Activated CD4-positive, alpha-beta T cell treated with anti-CD3 and anti-CD28 coated beads for 24 hours (primary cell): ENCODE measurements at regions not wholly inside any gene's neighbourhood (a gene's known extent, or its start where the extent isn't known, plus 50 kb on each side); places are given as distances from the start of the nearest gene placed in this dataset.
"Not testable (repeated sequence)": the region's sequence is repeated elsewhere in the genome, so short reads cannot be mapped to it uniquely, and the experiment has no call there.

Source experiments
- DNase-seq, 2 donors: peaks; one replicate each; pipeline ENCODE4 v3.0.0-alpha.2; 2020; ENCODE audit warnings: low read depth in 2 of 2

DNA sequence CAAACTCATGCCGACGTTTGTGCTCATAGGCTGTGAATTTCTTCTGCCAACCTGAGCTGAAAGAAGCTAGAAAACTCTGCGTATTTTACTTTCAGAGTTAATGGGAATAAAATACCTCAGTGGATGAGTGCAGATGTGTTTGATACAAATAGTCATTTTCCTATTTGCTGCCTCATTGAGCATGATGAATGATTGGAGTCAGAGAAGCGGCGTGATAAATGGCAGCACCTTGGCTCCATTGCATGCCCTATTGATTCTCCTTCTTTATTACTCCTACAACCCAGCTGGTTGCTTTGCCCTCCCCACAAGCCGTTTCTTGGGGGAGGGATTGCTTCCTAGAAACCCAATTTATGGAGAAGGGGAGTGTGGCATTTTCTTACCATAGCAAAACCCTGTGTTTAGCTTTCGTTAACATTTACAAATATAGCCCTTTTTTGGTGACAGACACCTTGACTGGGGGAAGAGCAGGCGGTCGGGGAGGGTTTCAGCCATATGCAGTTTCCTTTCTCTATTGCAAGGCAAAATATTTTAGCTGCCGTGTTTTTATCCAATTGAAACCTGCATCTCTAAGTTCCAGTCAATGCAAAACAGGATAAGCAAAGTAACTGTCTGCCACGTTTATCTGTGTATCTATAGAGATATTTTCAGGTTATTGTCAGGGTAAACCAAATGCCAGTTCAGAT, 93.1 kb upstream of the TBCA start:
- no peak for DNase-seq

DNA sequence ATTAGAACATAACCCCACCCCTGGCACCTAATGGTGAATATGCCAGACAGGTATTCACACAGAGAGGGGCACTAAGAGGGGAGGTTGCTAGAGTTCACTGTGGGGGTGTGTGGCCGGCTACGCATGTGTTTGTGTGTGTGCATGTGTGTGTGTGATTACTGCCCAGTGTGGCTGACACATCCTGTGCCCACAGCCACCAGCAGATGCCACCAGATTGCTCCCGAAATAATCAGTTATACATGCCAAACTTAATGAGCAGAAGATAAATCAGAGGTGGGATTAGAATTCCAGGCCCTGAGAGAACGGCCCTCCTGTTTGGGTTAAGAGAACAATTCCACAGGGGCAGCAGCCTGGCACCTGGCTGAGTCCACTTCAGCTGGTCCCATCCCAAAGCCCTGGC, 91.8 kb upstream of the TBCA start:
- no peak for DNase-seq

DNA sequence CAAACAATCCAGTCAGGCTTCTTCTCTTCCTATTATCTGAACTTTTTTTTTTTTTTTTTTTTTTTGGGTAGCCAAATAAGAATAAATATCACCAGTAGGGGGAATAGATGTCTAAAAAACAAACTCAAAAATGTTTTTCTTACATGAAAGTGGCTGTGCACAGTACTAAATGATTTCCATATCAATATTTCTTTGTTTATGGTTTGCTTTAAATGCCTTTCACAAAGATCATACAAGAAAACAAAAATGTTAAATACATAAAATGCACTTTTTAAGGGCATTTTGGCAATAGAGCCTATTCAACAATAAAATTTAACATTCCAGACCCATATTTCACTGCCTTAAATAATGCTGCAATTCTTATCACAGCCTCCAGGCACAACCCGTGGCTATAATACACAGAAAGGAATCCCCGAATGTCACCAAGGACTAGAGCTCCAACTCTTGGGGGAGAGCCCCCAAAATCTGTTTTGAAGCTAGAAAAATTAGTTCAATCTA, 91.1 kb upstream of the TBCA start:
- no peak for DNase-seq

GRCh38 chr5:77866198-77866597, 90.1 kb upstream of the TBCA start:
- no peak for DNase-seq

DNA sequence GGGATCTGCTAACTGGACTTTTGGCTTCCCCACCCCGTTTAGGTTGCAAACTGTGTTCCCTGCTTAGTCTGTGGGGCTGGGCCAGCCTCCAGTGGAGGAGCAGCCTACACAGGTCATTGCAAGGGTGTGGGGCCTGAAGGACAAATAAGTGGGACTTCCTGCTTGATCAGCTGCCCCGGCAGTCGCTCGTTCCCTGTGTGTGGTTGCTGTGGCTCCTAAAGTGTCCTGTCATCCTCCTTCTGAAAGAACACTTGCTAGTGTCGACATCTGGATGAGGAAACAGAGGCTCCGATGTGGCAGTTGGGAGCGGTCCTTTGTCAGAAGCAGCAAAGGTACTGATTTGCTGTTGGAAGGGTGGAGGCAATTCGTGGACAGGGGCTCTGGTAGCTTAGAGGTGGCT, 88.9 kb upstream of the TBCA start:
- no peak for DNase-seq

DNA sequence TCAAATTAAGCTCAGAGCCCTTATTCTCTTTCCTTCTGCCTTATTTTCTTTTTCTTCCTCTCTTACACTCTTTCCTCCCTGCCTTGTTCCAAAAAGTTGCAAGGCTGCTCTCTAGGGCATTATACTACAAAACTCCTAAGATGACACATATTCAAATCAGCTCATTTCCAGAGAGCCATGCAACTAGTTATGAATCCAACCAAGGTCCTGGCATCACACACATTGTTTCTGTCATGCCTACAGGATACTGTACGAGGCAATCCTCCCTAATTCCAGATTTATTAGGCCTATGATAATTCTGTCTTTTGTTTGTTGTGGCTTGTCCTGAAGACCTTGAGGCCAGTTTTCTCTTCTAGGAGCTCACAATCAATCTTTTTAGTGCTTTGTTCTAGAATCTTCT, 87.0 kb upstream of the TBCA start:
- DNase-seq: no peak

DNA sequence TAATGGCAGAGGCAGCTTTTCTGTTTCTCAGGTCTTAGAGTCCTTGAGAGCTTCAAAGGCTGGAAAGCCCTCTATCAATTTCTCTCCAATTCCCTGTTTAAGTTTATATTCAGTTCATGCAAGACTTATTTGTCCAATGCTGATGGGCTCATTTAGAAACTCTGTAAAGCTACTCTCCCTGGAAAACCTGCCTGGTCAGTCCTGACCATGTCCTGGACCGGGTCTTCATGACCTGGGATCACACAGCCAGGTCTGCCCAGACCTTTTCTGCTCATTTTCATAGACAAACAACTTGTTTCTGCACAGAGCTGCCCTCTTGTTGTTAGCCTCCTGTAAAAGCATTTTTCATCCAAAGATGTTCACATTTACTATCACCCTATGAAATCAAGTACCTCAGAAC, 85.4 kb upstream of the TBCA start:
- DNase-seq: no peak

DNA sequence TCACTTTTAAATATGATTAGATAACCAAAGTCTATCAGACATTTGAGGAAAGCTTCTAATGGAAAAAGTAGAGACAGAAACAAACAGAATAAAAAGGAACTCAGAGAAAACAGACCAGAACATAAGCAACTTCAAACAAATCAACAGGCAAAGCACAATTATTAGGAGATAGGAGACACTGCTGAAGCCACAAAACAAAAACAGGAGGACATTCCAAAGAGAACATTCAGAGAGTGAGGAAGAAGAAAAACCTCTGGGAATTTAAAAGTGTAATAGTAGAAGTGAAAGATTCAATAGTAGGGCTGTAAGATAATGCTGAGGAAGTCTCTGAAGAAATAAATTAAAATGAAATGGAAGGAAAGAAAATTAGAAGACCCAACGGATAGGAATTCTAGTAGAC, 83.2 kb upstream of the TBCA start:
- DNase-seq: no peak

DNA sequence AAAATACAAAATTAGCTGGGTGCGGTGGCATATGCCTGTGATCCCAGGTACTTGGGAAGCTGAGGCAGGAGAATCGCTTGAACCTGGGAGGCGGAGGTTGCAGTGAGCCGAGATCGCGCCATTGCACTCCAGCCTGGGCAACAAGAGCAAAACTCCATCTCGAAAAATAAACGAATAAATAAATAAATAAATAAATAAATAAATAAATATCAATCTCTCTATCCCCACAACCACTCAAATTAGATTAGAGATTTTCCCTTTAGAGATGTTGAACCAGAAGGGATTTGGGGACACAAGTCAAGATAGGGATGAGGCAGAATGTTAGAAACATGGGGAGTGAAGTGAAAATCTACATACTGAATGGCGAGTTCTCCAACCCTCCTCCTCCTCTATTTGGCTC, 82.5 kb upstream of the TBCA start:
- DNase-seq: not testable (repeated sequence)

DNA sequence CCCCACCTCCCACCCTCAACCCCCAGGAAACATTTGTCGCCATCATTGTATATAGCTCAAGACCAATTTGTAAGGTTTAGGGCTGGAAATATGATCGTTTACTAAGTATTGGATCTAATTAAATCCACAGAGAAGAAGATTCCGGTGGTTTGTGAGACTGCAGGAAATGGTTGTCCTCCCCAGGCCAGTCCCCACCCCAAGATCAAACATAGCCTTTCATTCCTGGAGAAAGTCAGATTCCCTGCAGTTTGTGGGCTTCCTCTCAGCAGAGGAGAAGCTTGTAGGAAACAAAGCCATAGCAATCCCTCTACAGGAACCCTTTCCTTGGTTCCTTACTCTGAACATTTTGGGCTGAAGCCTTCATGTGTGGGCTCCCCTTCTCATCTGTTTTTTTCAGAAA, 79.2 kb upstream of the TBCA start:
- no peak for DNase-seq

- no peak for DNase-seq
Observed at GRCh38 chr5:77853353-77853907, 77.3 kb upstream of the TBCA start.

DNA sequence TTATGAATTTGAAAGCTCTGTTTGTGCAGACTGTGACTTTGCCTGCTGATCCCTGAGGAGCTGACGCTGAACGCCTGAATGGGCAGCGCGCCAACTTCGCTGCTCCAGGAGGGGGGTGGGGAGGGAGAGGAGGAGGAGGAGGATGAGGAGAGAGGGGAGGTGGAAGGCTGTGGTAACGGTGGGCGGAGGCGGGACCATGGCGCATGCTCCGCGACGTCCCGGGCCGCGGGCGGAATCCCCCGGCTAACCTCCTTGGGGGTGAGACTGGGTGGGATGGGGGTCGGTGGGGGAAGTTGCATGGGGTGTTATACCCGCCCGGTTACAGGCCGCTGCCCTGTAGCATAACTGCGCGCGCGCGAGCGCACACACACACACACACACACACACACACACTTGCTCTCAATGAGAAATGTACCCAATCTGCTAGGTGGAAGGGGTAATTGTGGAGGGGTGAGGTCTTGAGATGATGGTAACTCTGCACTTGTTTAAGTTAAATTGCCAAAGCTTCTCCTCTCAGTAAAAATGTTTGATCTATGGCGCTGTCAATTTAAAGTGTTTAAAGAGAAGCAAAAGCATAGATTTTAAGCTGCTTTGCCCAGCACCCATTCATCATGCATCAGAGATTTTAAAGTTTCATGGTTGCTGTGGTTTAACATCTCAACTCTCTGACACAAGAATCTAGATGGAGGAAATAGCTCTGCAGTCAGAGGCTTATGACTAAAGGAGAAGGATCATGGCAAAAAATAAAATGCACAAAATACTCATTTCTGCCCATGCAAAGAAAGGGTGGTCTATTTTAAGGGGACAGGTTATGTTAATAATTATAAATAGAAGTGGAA, 76.6 kb upstream of the TBCA start:
- peak in 1 of 2 donors; percentile 11 for DNase-seq

DNA sequence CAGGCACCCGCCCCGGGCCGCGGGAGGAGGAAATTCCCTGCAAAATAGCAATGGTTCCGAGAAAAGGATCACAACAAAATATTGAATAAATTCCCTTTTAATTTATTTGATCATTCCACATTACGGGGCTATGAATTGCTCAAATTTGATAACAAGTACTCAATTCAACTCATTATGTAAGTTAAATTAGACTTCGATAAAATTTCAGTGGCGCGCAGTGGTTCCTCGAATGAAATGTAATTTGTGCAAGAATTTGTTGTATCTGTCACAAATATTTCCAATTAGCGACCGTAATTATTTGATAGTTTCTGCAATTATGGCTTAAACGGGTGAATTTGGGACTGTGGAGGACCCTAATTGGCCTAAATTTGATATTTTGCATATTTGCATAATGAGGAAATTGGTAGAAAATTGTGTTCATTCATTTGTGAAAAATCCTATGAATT, 76.0 kb upstream of the TBCA start:
- no peak for DNase-seq

GRCh38 chr5:77851176-77852067, 75.3 kb upstream of the TBCA start:
- no peak for DNase-seq

- DNase-seq: no peak
Observed at GRCh38 chr5:77850536-77851175, 74.5 kb upstream of the TBCA start.

DNA sequence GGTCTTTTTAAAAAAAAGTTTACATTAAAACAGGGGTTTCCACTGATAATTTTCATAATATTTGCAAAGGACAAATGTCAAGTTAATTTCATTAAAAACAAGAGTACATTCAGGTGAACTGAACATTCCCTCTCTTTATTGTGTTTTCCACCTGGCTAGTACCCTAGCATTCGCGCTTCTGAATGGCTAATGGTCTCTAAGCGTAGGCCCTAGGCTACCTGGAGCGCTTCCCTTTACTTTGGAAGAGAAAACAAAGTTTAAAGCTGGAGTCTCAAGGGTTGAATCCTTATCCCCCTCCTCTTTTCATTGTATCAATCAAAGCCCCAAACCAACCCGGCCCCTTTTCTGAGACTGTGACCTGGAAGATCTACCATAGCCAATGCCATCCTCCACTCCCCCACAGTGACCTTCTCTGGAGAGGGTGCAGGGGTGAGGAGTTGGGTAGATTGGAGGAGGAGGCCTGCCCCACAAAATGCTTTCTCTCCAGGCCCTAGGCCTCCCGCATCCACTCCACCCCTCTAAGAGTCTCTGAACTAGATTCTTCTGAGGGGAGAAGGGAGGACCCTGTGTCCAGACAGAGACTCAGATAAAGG, 73.3 kb upstream of the TBCA start:
- no peak for DNase-seq

DNA sequence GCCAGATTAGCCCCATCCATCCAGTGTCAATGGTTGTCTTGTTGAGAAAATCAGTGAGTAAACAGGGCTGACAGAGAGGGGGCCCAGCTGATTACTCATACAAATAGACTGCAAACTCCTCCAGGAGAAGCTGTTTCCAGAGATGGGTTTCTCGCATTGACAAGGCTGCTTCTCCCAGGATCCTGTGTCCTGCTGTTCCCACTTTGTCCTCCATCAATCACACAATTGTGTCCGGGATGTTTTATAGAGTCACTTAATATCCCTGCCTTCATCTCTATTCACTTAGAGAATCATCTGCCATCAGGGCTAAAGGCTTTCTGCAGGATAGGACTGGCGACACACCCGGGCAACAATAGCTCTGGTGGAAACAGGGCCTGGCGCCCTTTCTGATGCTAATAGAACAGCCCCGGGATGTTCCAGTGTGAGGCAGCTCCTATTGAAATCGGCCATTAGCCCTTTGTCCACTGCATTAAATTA, 71.7 kb upstream of the TBCA start:
- no peak for DNase-seq

GRCh38 chr5:77847129-77847460, 71.0 kb upstream of the TBCA start:
- DNase-seq: no peak

DNA sequence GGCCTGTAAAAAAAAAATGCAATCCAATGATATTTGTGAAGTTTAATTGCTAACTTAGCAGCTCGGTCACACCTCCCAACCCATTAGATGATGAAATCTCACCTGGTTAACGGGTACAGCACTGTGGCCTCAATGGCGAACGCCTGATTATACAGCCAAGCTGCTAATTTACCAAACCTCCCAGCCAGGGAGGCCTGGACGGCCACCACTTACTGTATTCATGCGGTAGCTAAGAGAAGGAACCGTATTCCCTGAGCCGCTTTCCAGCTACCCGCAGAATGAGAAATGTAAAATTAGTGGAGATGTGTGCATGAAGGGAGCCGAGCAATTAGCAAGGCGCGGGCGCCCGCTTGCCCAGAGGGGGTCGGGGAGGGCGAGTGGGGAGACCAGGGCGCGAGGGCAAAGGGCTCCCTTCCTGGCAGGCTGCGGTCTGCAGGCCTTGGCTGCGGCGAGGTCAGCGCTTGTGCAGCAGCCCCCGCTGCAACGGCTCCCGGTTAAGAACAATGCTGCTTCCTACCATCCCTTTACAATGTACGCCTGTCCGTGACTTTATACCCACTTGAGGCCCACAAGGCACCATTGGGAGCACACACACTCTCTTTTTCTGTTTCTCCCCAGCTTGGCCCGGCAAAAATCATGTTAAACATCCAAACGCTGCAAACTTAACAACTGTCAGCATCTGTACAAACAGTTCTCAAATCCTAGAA, 70.4 kb upstream of the TBCA start:
- no peak for DNase-seq

DNA sequence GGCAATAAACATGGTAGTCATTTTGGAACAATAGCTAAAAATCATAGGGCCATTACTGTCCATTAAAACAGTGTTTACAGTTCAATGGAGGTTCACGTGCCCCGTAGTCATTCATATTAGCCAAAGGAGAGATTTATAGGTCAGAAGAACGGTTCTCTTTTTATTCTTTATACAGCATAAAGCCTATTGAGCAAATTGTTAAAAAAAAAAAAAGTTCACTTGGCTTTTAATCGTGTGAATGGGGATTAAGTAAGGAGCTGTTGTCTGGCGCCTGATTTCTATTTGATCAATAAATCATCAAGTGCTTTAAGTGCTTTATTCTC, 69.1 kb upstream of the TBCA start:
- DNase-seq: no peak
